GM13976 (cell line): ENCODE measurements at regions not wholly inside any gene's neighbourhood (a gene's known extent, or its start where the extent isn't known, plus 50 kb on each side); places are given as distances from the start of the nearest gene placed in this dataset.

Experiments
- DNase-seq: peaks from one replicate; pipeline ENCODE4 v3.0.0; 2012; ENCODE audit warnings: low spot score
- CTCF ChIP-seq: IDR thresholded peaks from 2 replicates; pipeline ENCODE4 v1.5.1; 2012; ENCODE audit warnings: borderline replicate concordance, mild to moderate bottlenecking; ENCODE audit not compliant: insufficient read depth; ENCODE audit errors: extremely low read depth, missing control alignments, control extremely low read depth
- in situ Hi-C: fragments of 300-500 bp; cut with MboI; formaldehyde crosslinking; loops from one replicate; pipeline ENCODE4 v1.12.0; 2022; ENCODE audit warnings: low sequenced_read_pairs, mixed read lengths, inconsistent platforms; ENCODE audit not compliant: unreplicated experiment

DNA sequence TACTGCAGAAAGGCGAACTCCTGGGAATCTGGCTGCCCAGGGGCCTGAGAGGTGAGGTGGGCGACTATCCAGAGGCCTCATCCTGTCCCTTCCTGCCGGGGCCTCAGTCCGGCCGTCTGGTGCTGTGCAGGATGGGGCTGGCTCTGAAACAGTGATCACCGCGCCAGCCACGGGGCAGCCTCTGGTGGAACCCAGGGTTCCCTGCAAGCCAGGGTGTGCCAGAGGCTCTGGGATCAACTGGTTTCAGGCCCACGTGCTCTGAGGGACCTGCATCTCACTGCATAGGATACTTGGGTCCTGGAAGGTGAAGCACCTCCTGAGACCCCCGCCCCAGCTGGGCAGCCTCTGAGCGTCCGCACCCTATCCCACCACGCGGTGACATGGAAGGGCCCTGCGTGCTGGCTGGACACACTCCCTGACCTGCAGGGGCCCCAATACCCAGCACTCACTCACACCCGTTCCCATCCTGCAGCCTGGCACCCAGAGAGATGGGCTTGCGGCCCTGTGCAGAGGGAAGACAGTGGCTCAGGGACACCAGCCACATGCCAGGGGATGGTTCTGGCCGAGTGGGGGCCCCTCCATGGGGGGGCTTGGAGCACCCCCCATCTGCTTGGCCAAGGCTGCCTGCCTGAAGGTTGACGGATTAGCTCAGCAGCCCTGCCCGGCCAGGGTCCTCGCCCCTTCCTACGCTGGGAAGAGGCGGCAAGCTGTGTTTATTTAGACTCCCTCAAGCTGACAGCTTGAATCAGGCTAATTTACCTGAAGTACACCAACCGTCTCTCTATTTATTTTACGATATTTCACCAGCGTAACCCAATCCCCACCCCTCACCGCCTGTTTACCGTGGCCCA lies 64.3 kb upstream of the TTC34 start:
- TF ChIP-seq CTCF: no peak
- DNase-seq: no peak
- in situ Hi-C loops: no loop called here

DNA sequence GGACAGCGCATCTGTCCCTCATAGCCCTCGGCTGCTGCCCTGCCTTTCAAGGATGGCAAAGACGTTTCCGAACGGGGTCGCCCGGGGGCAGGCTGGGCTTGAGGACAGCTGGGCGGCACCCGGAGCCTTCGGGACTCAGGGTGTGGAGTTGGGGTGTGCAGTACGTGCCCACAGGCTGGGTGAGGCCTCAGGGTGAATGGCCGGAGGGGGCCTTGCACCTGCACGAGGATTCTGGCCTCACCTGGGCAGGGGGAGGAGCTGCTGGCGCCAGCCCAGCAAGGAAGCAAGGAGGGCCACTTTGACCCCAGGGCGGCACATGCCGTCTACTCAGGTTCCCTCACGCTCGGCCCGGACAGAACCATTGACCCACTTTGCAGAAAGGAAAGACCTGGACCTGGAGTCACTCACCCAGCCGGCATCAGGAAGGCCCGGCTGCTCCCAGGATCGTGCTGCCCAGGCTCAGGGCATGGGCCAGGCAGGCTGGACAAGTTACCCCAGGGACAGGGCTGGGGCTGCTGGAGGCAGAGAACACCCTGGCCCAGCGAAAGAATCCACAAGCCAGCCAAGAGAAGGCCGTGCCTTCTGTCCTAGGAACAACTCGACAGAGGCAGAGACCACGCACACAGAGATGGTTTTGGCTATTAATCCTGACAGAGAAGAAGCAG lies 65.1 kb upstream of the TTC34 start:
- DNase-seq: no peak
- in situ Hi-C loops: no loop called here
- no peak for TF ChIP-seq CTCF

DNA sequence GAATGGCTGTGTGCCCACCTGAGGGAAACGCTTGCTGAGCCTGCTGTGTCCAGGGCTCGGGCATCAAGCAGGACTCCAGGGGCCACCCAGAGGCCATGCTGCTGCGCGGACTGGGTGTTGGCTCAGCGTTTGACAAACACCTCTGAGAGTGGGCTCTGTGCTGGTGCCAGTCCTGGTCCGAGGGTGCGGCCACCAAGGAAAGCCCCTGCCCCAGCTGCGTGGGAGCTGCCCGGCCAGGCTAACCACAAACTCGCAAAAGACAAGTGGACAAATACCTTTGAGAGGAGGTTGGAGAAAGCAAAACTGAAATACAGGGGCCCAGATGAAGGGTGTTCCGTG lies 65.6 kb upstream of the TTC34 start:
- DNase-seq: no peak

GRCh38 chr1:2867861-2868260 lies 66.4 kb upstream of the TTC34 start:
- in situ Hi-C loops: no loop called here
- DNase-seq: no peak
- no peak for TF ChIP-seq CTCF

More for the DNA sequence above, 65.6 kb upstream of the TTC34 start:
- no peak for TF ChIP-seq CTCF
- in situ Hi-C loops: no loop called here

- in situ Hi-C loops: no loop called here
- no peak for TF ChIP-seq CTCF
Observed at GRCh38 chr1:2868571-2869195, 67.2 kb upstream of the TTC34 start.

GRCh38 chr1:2871246-2871815 lies 69.8 kb upstream of the TTC34 start:
- no peak for TF ChIP-seq CTCF
- DNase-seq: no peak
- in situ Hi-C loops: no loop called here

More at GRCh38 chr1:2868571-2869195, 67.2 kb upstream of the TTC34 start:
- no peak for DNase-seq
